ENCODE measurements at regions not wholly inside any gene's neighbourhood (a gene's known extent, or its start where the extent isn't known, plus 50 kb on each side); places are given as distances from the start of the nearest gene placed in this dataset.

DNA sequence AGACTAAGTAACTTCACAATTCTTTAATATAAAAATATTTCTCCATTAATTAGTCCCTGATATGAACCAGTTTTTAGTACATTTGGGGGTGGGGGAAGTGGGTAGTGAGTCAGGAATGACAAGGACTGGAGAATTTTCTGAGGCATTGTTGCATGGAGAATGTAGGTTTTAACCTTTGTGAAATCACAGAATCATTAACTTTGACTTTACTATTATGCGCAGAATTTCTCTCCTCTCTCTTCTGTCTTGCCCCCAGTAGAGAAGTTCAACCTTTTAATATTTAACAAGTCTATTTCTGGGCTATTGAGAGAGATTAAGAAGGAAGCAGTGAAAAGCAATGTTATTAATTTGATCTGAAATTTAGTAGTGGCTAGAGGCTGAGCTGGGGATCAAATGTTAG, 597.0 kb downstream of the PCDH18 start:
- ATAC-seq (ENCODE audit: low FRiP score in 2 of 2): no peak
- DNase-seq: no peak
- WGBS, 2 donors: 58 to 82% methylated on average over 1 of the region's 1 CpG
- TF ChIP-seq, protein P1, sequence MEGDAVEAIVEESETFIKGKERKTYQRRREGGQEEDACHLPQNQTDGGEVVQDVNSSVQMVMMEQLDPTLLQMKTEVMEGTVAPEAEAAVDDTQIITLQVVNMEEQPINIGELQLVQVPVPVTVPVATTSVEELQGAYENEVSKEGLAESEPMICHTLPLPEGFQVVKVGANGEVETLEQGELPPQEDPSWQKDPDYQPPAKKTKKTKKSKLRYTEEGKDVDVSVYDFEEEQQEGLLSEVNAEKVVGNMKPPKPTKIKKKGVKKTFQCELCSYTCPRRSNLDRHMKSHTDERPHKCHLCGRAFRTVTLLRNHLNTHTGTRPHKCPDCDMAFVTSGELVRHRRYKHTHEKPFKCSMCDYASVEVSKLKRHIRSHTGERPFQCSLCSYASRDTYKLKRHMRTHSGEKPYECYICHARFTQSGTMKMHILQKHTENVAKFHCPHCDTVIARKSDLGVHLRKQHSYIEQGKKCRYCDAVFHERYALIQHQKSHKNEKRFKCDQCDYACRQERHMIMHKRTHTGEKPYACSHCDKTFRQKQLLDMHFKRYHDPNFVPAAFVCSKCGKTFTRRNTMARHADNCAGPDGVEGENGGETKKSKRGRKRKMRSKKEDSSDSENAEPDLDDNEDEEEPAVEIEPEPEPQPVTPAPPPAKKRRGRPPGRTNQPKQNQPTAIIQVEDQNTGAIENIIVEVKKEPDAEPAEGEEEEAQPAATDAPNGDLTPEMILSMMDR (IDR thresholded peaks at IDR 0.05): no peak
- TF ChIP-seq POLR2A (IDR thresholded peaks at IDR 0.05): no peak
- no peak for TF ChIP-seq EP300 (IDR thresholded peaks at IDR 0.05)
- no peak for TF ChIP-seq POLR2AphosphoS5 (IDR thresholded peaks at IDR 0.05)
- Histone ChIP-seq H3K27ac (no peak overlapping the region), H3K9me3 (no peaks in the 10 kb centered on the region), H3K4me1 (no peaks in the 10 kb centered on the region), H3K4me3 (no peak overlapping the region), H3K36me3 (no peaks in the 10 kb centered on the region), H3K27me3 (no peaks in the 10 kb centered on the region)

DNA sequence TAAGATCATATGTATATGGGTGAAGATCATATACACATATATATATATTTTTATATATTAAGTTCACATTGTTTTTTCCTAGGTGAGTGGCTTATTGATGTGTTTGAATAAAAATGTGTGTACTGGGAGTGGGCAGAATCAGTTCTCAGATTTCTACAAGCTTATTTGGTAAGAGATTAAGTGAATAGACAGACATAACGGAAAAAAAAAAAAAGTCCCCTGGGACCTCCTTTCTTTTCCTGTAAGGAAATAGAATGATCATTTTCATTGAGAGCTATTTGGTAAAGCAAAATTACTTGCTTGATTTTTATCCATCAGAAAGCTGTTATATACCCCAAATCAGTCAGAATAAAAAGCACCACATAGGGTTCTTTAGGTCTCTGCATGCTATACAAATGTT, 597.7 kb downstream of the PCDH18 start:
- Histone ChIP-seq H3K36me3 (no peaks in the 10 kb centered on the region), H3K4me3 (no peak overlapping the region), H3K4me1 (no peaks in the 10 kb centered on the region), H3K27ac (no peak overlapping the region), H3K9me3 (no peaks in the 10 kb centered on the region), H3K27me3 (no peaks in the 10 kb centered on the region)
- ATAC-seq (ENCODE audit: low FRiP score in 2 of 2): no peak
- no peak for DNase-seq
- 42 to 52% methylated on average over 1 of the region's 1 CpG for WGBS, 2 donors
- TF ChIP-seq POLR2AphosphoS5 (IDR thresholded peaks at IDR 0.05) (no peak), EP300 (IDR thresholded peaks at IDR 0.05) (no peak), POLR2A (IDR thresholded peaks at IDR 0.05) (no peak)
- TF ChIP-seq, protein P1 (IDR thresholded peaks at IDR 0.05): no peak

DNA sequence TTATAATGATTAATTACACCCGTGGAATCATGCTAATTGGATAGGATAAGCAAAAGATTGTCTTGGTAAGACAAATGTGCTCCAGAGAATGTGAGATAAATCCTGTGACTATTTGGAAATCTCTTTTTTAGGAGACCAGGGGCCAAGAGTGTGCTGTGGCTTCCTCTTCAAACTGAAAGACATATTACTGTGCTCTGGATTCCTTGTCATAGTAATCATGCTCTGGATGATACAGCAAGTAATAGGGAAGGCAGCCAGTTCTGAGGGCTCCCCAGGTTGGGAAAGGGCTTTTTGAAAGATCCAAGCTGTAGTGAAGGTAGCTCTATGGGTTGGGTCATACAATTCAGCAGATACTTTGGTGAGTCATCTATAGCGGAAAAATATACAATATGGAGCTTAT, 600.5 kb downstream of the PCDH18 start:
- no peaks in the 10 kb centered on the region for H3K4me1 ChIP-seq
- ATAC-seq (ENCODE audit: low FRiP score in 2 of 2): no peak
- no peaks in the 10 kb centered on the region for H3K27me3 ChIP-seq
- TF ChIP-seq EP300 (IDR thresholded peaks at IDR 0.05): no peak
- TF ChIP-seq POLR2A (IDR thresholded peaks at IDR 0.05): no peak
- TF ChIP-seq POLR2AphosphoS5 (IDR thresholded peaks at IDR 0.05): no peak
- TF ChIP-seq, protein P1 (IDR thresholded peaks at IDR 0.05): no peak
- no peaks in the 10 kb centered on the region for H3K9me3 ChIP-seq
- H3K4me3 ChIP-seq: no peak overlapping the region
- 75 to 76% methylated on average over 2 of the region's 2 CpGs for WGBS, 2 donors
- H3K27ac ChIP-seq: no peak overlapping the region
- no peak for DNase-seq
- no peaks in the 10 kb centered on the region for H3K36me3 ChIP-seq

DNA sequence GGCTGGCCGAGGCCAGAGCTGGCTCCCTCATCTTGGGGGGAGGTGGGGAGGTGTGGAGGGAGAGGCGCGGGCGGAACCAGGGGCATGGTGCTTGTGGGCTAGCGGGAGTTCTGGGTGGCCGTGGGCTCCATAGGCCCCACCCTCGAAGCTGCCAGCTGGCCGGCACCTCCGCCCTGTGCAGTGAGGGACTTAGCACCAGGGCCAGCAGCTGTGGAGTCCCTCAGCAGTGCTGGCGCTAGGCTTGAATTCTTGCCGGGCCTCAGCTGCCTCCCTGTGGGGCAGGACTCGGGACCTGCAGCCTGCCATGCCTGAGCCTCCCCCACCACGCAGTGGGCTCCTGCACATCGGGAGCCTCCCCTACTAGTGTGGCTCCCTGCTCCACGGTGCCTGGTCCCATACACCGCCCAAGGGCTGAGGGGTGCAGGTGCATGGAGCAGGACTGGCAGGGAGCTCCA, 603.3 kb downstream of the PCDH18 start:
- Histone ChIP-seq H3K27ac (no peak overlapping the region), H3K4me1 (no peaks in the 10 kb centered on the region), H3K27me3 (no peaks in the 10 kb centered on the region), H3K36me3 (no peaks in the 10 kb centered on the region), H3K9me3 (no peaks in the 10 kb centered on the region), H3K4me3 (no peak overlapping the region)
- TF ChIP-seq, protein P1 (IDR thresholded peaks at IDR 0.05): no peak
- TF ChIP-seq POLR2A (IDR thresholded peaks at IDR 0.05): no peak
- no peak for TF ChIP-seq EP300 (IDR thresholded peaks at IDR 0.05)
- no peak for TF ChIP-seq POLR2AphosphoS5 (IDR thresholded peaks at IDR 0.05)
- DNase-seq (peak in 1 of 2 donors; percentile 67), ATAC-seq (ENCODE audit: low FRiP score in 2 of 2) (peak in 1 of 2 donors; percentile 68)
- 93 to 96% methylated on average over 5 to 14 of the region's 16 CpGs for WGBS, 2 donors

DNA sequence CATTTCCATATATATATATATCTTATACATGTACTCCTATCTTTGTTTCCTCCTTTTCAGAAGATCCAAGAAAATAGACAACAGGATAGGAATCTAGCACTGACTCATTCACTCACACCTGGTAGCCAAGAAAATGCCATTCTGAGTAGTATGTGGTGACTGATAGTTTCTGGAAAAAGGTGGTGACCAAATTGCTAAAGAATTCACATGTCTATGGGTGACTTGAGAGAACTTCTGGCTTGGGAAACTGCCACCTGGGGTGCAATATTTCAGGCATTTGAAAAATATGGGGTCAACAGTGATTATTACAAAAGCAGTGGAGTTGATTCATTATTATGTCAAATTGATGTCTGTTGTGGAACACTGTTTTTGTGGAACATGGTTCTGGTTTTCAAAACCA, 605.1 kb downstream of the PCDH18 start:
- Histone ChIP-seq H3K27me3 (no peaks in the 10 kb centered on the region), H3K27ac (no peak overlapping the region), H3K9me3 (no peaks in the 10 kb centered on the region), H3K36me3 (no peaks in the 10 kb centered on the region), H3K4me1 (no peaks in the 10 kb centered on the region), H3K4me3 (no peak overlapping the region)
- TF ChIP-seq POLR2AphosphoS5 (IDR thresholded peaks at IDR 0.05) (no peak), POLR2A (IDR thresholded peaks at IDR 0.05) (no peak), EP300 (IDR thresholded peaks at IDR 0.05) (no peak)
- TF ChIP-seq, protein P1 (IDR thresholded peaks at IDR 0.05): no peak
- DNase-seq (no peak), ATAC-seq (ENCODE audit: low FRiP score in 2 of 2) (no peak)
